ENCODE measurements at regions not wholly inside any gene's neighbourhood (a gene's known extent, or its start where the extent isn't known, plus 50 kb on each side); places are given as distances from the start of the nearest gene placed in this dataset.
"Not testable (repeated sequence)": the region's sequence is repeated elsewhere in the genome, so short reads cannot be mapped to it uniquely, and the experiment has no call there.

- no peak overlapping the region for H3K4me3 Mint-ChIP-seq
- H3K9me3 Mint-ChIP-seq: no peaks in the 10 kb centered on the region
- DNase-seq (no peak), ATAC-seq (no peak)
- POLR2A ChIA-PET: no interaction called here
- H3K27ac Mint-ChIP-seq: no peak overlapping the region
- peaks cover 0 to 5% (median 3%) of the 10 kb centered on the region in 5 donors for H3K27me3 Mint-ChIP-seq
- H3K36me3 Mint-ChIP-seq: no peaks in the 10 kb centered on the region
- peaks cover 0 to 2% (median 0%) of the 10 kb centered on the region in 4 donors for H3K4me1 Mint-ChIP-seq
These were observed 1306.0 kb downstream of the TBC1D22A start for GRCh38 chr22:48068323-48068885.

- POLR2A ChIA-PET: no interaction called here
- DNase-seq: no peak
- no peak overlapping the region for H3K4me3 Mint-ChIP-seq
- peaks cover 0 to 4% (median 2%) of the 10 kb centered on the region in 5 donors for H3K27me3 Mint-ChIP-seq
- H3K9me3 Mint-ChIP-seq: no peaks in the 10 kb centered on the region
- H3K4me1 Mint-ChIP-seq: no peaks in the 10 kb centered on the region
- no peak overlapping the region for H3K27ac Mint-ChIP-seq
- ATAC-seq: no peak
- H3K36me3 Mint-ChIP-seq: no peaks in the 10 kb centered on the region
These were observed 1303.4 kb downstream of the TBC1D22A start for GRCh38 chr22:48065892-48066291.

- peaks cover 0 to 6% (median 0%) of the 10 kb centered on the region in 9 donors for H3K9me3 Mint-ChIP-seq
- H3K27ac Mint-ChIP-seq: peak overlapping the region in 1 of 10 donors; percentile 10
- DNase-seq (no peak), ATAC-seq (no peak)
- H3K36me3 Mint-ChIP-seq: no peaks in the 10 kb centered on the region
- no peaks in the 10 kb centered on the region for H3K4me1 Mint-ChIP-seq
- H3K27me3 Mint-ChIP-seq: peaks cover 1 to 16% (median 9%) of the 10 kb centered on the region in 5 donors
- POLR2A ChIA-PET: no interaction called here
- H3K4me3 Mint-ChIP-seq: no peak overlapping the region
These were observed 1299.3 kb downstream of the TBC1D22A start for GRCh38 chr22:48061726-48062125.

- H3K9me3 Mint-ChIP-seq: peaks cover 0 to 6% (median 0%) of the 10 kb centered on the region in 9 donors
- POLR2A ChIA-PET: no interaction called here
- peaks cover 1 to 16% (median 9%) of the 10 kb centered on the region in 5 donors for H3K27me3 Mint-ChIP-seq
- DNase-seq: no peak
- H3K27ac Mint-ChIP-seq: no peak overlapping the region
- H3K4me3 Mint-ChIP-seq: no peak overlapping the region
- no peak for ATAC-seq
- no peaks in the 10 kb centered on the region for H3K36me3 Mint-ChIP-seq
- H3K4me1 Mint-ChIP-seq: no peaks in the 10 kb centered on the region
These were observed 1297.8 kb downstream of the TBC1D22A start for GRCh38 chr22:48060266-48060665.

GRCh38 chr22:48059521-48059920 lies 1297.1 kb downstream of the TBC1D22A start:
- ATAC-seq, H3K4me3 Mint-ChIP-seq, POLR2A ChIA-PET, H3K9me3 Mint-ChIP-seq, DNase-seq, H3K27ac Mint-ChIP-seq, H3K36me3 Mint-ChIP-seq, H3K4me1 Mint-ChIP-seq: not testable (repeated sequence)
- H3K27me3 Mint-ChIP-seq: peaks cover 1 to 16% (median 9%) of the 10 kb centered on the region in 5 donors

GRCh38 chr22:48057116-48057835 lies 1294.8 kb downstream of the TBC1D22A start:
- H3K4me3 Mint-ChIP-seq: no peak overlapping the region
- H3K9me3 Mint-ChIP-seq: peaks cover 0 to 6% (median 0%) of the 10 kb centered on the region in 9 donors
- no peaks in the 10 kb centered on the region for H3K4me1 Mint-ChIP-seq
- H3K27ac Mint-ChIP-seq: peak overlapping the region in 1 of 10 donors; percentile 49
- no peaks in the 10 kb centered on the region for H3K36me3 Mint-ChIP-seq
- peaks cover 0 to 16% (median 14%) of the 10 kb centered on the region in 5 donors for H3K27me3 Mint-ChIP-seq
- ATAC-seq: no peak
- POLR2A ChIA-PET: no interaction called here
- no peak for DNase-seq

- Mint-ChIP-seq H3K27me3 (peaks cover 0 to 16% (median 15%) of the 10 kb centered on the region in 5 donors), H3K4me1 (no peaks in the 10 kb centered on the region), H3K9me3 (peaks cover 0 to 6% (median 0%) of the 10 kb centered on the region in 9 donors), H3K27ac (no peak overlapping the region), H3K4me3 (no peak overlapping the region), H3K36me3 (no peaks in the 10 kb centered on the region)
- POLR2A ChIA-PET: no interaction called here
- DNase-seq: no peak
- ATAC-seq: no peak
These were observed 1293.4 kb downstream of the TBC1D22A start for GRCh38 chr22:48055827-48056226.

GRCh38 chr22:48055185-48055584 lies 1292.7 kb downstream of the TBC1D22A start:
- Mint-ChIP-seq H3K4me3 (no peak overlapping the region), H3K27me3 (peaks cover 0 to 16% (median 16%) of the 10 kb centered on the region in 5 donors), H3K36me3 (no peaks in the 10 kb centered on the region), H3K27ac (no peak overlapping the region), H3K9me3 (peaks cover 0 to 6% (median 0%) of the 10 kb centered on the region in 9 donors), H3K4me1 (no peaks in the 10 kb centered on the region)
- ATAC-seq (no peak), DNase-seq (no peak)
- POLR2A ChIA-PET: no interaction called here

GRCh38 chr22:48054596-48054995 lies 1292.1 kb downstream of the TBC1D22A start:
- ATAC-seq (no peak), DNase-seq (no peak)
- H3K27ac Mint-ChIP-seq: no peak overlapping the region
- no peak overlapping the region for H3K4me3 Mint-ChIP-seq
- POLR2A ChIA-PET: no interaction called here
- no peaks in the 10 kb centered on the region for H3K36me3 Mint-ChIP-seq
- no peaks in the 10 kb centered on the region for H3K4me1 Mint-ChIP-seq
- peaks cover 0 to 6% (median 0%) of the 10 kb centered on the region in 9 donors for H3K9me3 Mint-ChIP-seq
- H3K27me3 Mint-ChIP-seq: peaks cover 0 to 16% (median 16%) of the 10 kb centered on the region in 5 donors

GRCh38 chr22:48053973-48054372 lies 1291.5 kb downstream of the TBC1D22A start:
- no peak overlapping the region for H3K27ac Mint-ChIP-seq

GRCh38 chr22:48053486-48053885 lies 1291.0 kb downstream of the TBC1D22A start:
- H3K4me1 Mint-ChIP-seq: no peaks in the 10 kb centered on the region
- no peak overlapping the region for H3K27ac Mint-ChIP-seq
- no peaks in the 10 kb centered on the region for H3K36me3 Mint-ChIP-seq
- peaks cover 0 to 16% (median 16%) of the 10 kb centered on the region in 5 donors for H3K27me3 Mint-ChIP-seq
- DNase-seq (no peak), ATAC-seq (no peak)
- POLR2A ChIA-PET: no interaction called here
- peaks cover 0 to 3% (median 0%) of the 10 kb centered on the region in 9 donors for H3K9me3 Mint-ChIP-seq
- no peak overlapping the region for H3K4me3 Mint-ChIP-seq

More at GRCh38 chr22:48053973-48054372, 1291.5 kb downstream of the TBC1D22A start:
- no peaks in the 10 kb centered on the region for H3K36me3 Mint-ChIP-seq
- peaks cover 0 to 16% (median 16%) of the 10 kb centered on the region in 5 donors for H3K27me3 Mint-ChIP-seq
- no peak for DNase-seq
- H3K9me3 Mint-ChIP-seq: peaks cover 0 to 3% (median 0%) of the 10 kb centered on the region in 9 donors
- POLR2A ChIA-PET: no interaction called here
- no peak overlapping the region for H3K4me3 Mint-ChIP-seq
- ATAC-seq: no peak
- H3K4me1 Mint-ChIP-seq: no peaks in the 10 kb centered on the region

GRCh38 chr22:48052621-48052890 lies 1290.1 kb downstream of the TBC1D22A start:
- H3K36me3 Mint-ChIP-seq: no peaks in the 10 kb centered on the region
- no peaks in the 10 kb centered on the region for H3K4me1 Mint-ChIP-seq
- DNase-seq (no peak), ATAC-seq (no peak)
- H3K27me3 Mint-ChIP-seq: peaks cover 0 to 12% (median 11%) of the 10 kb centered on the region in 5 donors
- H3K9me3 Mint-ChIP-seq: no peaks in the 10 kb centered on the region
- POLR2A ChIA-PET: no interaction called here
- H3K4me3 Mint-ChIP-seq: no peak overlapping the region
- H3K27ac Mint-ChIP-seq: no peak overlapping the region

- no peak overlapping the region for H3K4me3 Mint-ChIP-seq
- peaks cover 0 to 9% (median 6%) of the 10 kb centered on the region in 5 donors for H3K27me3 Mint-ChIP-seq
- POLR2A ChIA-PET: no interaction called here
- H3K9me3 Mint-ChIP-seq: no peaks in the 10 kb centered on the region
- DNase-seq (no peak), ATAC-seq (no peak)
- no peaks in the 10 kb centered on the region for H3K36me3 Mint-ChIP-seq
- H3K27ac Mint-ChIP-seq: peak overlapping the region in 1 of 10 donors; percentile 35
- H3K4me1 Mint-ChIP-seq: no peaks in the 10 kb centered on the region
These were observed 1289.6 kb downstream of the TBC1D22A start for GRCh38 chr22:48051796-48052620.

Measured in naive thymus-derived CD8-positive, alpha-beta T cell (primary cell).